HG03108 (cell line): ENCODE measurements at regions not wholly inside any gene's neighbourhood (a gene's known extent, or its start where the extent isn't known, plus 50 kb on each side); places are given as distances from the start of the nearest gene placed in this dataset.
"Not testable (repeated sequence)": the region's sequence is repeated elsewhere in the genome, so short reads cannot be mapped to it uniquely, and the experiment has no call there.

Experiments used
- ATAC-seq: cut with Tn5 transposase; IDR thresholded peaks from one replicate; pipeline ENCODE4 v1.9.1; 2021; ENCODE audit warnings: moderate library complexity; ENCODE audit not compliant: unreplicated experiment

DNA sequence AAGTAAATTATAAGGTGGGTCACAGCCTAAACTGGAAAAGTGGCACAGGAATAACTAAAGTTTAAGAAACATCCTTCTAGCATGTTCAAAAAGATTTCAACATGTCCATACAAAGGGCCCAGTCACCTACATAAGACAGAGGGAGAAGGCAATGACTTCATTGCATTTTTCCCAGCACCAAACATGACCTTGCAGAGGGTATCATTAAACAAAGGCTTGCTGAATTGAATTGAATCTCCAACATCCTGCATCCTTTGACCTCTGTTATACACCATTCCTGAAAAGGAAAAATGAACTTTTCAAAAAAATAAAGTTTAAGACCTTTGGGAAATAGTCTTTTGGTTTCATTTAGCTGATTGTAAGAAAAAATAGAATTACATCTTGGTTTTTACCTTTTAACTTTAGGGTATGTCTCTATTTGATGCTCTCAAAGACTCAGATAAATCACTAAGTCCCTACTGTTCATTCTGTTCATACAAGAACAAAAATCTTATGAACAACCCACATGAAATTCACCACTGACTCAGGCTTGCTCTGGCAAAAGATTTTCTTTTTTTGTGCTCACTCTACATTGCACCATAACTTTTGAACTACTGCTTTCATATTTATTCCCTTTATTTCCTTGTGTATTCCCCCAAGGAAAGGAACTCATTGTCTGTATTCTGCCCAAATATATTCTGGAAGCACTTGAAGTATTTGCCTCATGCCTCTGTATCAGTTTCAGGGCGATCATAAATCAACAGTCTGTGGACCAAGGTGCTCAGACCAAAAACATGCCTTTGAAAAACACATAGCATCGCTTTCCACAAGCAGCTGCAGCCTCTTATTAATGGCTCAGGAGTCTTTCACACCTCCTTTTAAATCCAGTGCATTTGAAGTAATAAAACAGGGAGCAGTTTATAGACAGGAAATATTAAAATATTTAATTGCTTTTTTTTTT lies 121.7 kb downstream of the DUSP6 start:
- ATAC-seq, result no peak

DNA sequence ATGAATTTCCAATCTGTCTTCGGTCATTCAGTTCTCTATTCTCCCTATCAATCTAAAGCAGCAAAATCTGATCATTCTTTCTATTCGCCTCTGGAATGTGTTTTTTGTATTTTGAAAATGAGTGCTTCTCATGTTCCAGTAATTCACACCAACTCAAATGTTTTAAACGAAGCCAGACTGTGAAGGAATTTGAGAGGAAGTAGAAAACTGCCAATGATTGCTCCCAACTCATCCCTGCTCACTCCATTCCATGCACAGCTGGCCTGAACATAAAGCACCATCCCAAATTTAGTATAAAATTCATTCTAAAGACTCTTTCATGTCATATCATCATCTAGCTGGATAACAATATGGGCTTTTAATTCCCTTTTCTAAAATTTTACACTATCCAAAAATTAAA lies 123.8 kb downstream of the DUSP6 start:
- ATAC-seq, result no peak

DNA sequence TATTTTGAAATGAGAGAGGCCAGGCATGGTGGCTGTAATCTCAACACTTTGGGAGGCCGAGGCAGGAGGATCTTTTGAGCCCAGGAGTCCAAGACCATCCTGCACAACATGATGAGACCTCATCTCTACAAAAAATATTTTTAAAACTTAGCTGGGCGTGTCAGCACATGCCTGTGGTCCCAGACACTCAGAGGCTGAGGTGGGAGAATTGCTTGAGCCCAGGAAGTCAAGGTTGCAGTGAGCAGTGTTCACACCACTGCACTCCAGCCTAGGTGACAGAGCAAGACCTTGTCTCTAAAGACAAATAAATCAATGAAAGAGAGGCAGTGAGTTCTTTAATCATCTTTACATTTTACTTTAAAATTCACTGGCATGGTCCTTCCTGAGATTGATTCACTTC lies 124.5 kb downstream of the DUSP6 start:
- ATAC-seq, result no peak

DNA sequence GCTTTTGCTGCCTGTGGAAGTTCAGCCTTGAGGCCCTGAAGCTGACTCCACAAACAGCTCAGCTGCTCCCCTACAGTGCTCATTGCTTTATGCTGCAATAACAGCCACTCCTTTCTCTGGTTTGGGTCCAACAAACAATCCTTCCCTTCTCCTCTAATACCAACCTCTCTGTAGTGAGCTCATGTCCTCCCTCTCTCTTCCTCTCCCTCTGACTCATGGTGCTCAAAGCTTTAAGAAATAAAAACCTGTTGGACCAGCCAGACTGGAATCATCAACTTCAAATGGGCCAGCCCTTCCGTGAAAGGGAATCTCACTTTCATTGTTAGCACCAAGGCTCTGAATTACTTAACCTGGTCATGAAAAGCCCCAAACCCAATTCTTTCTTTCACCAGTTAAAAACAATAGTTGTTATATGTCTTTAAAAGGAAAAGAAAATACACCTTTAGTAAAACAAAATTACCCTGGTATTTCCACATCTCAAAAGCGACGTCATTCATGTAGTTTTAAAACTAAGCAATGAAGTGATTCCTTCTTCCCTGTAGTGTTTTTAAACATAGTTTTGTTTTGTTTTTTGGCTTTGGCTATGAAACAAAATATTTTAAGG lies 126.4 kb downstream of the DUSP6 start:
- no peak for ATAC-seq

DNA sequence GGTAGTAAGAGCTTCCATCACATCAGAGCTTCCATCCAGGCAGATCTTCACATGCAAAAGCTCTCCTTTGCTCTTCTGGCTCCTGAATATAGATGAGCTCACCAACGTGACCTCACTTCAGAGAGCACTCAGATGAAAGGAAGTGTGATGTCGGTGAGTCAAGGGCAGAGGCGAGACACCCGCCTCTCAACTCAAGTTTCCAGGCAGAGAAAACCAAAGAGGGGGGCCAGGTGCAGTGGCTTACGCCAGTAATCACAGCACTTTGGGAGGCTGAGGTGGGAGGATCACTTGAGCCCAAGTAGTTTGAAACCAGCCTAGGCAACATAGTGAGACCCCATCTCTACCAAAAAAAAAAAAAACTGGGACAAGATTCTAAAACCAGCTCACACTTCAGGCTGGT lies 126.9 kb downstream of the DUSP6 start:
- ATAC-seq, result no peak

DNA sequence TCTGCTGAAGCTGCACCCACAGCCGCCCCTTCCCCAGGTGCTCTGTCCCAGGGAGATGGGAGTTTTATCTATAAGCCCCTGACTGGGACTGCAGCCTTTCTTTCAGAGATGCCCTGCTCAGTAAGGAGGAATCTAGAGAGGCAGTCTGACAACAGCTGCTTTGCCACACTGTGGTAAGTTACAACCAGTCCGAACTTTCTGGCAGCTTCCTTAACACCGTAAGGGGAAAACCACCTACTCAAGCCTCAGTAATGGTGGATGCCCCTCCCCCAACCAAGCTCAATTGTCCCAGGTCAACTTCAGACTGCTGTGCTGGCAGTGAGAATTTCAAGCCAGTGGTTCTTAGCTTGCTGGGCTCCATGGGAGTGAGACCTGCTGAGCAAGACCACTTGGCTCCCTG lies 129.7 kb downstream of the DUSP6 start:
- ATAC-seq, result not testable (repeated sequence)

DNA sequence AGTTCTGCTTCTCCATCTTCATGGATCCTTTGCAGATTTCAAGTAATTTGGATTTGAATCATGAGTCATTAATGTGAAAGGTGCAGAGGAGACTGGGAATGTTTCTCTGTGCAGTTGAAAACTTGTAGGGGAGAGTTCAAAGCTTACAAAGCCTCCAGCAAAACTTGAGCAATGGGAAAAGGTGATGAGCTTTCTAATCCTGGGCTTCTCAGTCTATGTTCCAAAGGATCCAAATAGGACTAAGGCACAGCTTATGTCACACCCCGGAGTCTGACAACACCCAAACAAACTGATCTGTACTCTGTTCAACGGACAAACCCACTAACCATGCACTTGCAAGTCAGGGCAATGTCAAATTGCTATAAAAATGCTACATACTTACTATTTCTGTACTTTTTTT lies 134.8 kb downstream of the DUSP6 start:
- ATAC-seq, result no peak

DNA sequence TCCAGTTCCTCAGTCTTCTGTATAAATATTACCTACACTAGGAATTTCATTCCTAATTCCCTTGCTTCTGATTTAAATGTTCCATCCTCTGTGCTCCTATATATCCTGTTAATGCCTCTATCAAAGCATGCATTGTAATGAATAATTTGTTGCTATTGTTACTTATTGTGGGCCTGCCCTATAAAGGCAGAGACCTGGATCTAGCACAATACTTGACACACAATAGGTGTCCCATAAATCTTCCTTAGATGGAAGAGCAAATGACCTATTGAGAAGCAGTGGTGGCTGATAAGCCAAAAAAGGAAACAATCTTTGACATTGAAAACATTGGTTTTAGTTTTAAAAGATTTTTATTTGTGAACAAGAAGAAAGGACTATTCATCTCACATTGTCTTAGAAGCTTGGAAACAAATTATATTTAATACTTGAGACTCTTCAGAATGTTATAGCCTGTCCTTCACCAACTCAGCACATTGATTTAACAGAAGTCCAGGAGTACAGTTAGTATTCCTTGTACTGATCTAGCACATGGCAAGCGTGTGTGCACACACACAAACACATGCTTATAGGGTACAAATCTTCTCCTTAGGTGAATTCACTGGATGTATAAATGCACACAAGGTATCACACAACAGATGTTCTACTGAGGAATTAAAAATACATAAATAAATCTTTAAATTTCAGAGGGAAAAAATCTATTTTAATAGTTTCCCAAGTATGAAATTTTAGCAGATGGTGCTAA lies 135.9 kb downstream of the DUSP6 start:
- ATAC-seq, result no peak

DNA sequence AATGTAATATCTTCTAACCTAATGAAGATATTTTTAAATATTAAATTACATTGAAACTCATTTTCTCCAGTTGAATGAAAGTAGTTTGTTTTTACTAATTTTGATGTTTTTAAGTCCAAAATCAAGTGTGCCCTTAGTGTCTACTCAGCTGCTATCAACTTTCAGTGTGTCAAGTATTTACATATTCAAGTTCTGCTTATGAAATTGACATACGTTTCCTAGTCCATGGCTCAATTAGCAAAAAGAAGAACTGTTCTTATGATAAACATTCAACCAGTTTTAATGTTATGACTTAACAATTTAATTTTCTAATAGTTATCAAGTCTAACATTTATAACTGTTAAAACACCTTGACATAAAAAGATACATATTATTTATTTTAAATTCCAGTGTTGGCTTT lies 137.1 kb downstream of the DUSP6 start:
- no peak for ATAC-seq

DNA sequence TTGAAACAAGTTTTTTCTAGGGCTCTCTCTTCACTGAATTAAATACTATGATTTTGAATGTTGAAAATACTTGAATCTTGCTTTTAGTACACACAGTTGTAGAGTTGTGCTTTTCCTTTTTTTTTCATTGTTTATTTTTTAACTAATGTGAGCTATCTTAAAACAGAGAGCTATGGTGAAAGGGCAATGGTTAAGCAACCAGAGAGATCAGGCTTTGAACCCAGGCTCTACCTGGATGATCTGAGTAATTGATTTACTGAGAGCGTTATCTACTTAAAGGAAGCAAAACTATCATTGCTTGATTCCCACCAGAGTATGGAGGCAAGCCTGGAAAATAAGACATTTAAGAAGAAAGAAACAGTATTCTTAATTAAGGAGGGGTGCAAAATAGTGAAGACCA lies 138.6 kb downstream of the DUSP6 start:
- ATAC-seq, result no peak

DNA sequence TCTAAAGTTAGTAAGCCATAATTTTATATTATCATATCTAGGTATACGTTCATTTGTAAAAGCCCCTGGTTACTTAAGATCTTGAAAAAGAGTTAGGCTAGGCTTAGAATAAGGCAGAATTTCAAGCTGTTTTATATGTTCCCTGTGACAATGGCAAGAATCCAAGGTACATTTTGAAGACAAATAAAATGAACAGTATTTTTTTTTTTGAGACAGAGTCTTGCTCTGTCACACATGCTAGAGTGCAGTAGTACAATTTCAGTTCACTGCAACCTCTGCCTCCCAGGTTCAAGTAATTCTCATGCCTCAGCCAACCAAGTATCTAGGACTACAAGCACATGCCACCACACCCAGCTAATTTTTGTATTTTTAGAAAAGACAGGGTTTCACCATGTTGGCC lies 139.2 kb downstream of the DUSP6 start:
- no peak for ATAC-seq

DNA sequence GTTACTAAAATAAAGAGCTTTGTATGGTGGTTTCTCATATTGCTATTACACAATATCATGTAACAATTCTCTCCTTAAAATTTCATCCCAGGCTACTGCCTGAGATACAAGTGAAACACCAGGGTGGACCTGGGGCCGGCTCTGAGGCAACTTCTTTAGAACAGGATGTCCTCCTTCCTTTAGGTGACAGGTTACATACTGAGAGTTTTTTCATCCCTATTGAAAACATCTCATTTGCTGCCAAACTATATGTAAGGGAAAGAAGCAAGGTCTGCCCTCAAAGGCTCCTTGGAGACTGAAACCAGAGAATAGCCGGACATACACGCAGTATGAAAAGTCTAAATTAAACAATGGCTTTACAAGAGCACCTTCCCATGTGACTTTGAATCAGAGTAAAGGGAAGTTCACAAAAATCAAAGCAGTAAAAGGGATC lies 139.9 kb downstream of the DUSP6 start:
- no peak for ATAC-seq

DNA sequence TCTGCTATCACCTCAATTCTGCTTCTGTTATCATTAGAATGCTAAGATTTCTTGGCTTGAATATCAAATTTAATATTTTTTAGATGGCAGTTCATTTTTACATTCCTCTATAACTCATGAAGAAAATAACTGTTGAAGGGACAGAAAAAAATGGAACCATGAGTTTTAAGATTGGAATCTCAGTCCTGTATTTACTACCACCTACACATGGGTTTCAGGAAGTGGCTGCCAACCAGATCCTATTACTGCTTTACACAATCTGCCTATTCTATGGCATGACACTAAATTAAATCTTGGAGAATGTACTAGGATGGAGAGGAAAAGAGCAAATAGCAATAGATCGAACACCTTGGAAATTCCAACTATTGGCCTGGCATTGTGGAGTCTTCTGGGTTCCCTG lies 140.8 kb downstream of the DUSP6 start:
- no peak for ATAC-seq

DNA sequence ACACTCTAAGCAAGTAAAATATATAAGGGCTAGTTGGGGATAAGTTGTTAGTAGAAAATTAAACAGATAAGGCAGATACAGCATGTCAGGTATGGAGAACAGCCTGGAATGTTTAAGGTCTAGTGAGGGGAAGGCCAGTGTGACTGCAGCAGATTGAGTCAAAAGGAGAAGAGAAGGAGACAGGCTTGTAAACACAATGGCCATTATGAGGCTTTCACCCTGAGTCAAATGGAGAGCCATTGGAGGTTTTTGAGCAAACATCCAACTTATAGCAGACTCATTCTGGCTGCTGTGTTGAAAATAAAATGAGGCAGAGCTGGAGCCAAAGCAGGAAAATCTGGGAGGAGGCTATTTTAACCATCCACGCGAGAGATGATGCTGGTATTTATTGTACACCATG lies 142.0 kb downstream of the DUSP6 start:
- ATAC-seq, result no peak

DNA sequence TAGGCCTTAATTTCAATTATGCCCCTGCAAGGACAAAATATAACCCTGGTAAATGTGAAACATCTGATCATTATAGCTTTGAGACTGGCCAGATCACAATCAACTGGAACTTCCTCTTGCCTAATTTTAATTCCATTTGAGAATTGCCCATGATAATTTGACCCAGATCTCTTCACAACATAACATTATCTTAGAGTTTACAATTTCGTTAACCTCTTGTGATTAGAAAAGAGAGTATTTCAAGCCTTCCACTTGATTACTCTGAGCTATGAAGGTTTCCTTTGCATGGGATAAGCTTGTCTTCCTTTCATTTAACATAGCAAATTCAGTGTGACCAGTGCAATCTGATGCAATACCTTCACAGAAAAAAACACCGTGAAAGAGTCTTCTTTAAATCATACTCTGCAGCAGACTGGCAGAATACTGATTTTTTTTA lies 143.6 kb downstream of the DUSP6 start:
- ATAC-seq, result no peak

DNA sequence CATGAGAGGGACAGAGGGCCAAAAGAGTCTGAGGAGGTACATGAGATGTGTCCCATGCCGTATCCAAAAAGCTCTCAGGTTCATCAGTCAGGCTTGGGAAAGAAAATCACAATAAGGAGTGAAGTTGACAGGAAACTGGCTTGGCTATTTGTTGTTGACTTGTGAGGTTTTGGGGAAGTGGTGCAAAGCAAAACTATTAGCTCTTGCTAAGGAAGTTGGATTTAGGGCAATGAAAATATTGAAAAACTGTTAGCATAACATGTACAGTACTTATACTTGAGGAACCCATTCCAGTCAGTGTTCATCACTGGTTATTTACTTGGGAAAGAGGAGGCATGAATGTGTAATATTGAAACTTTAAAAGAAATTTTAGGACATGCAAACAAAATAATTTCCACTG lies 145.9 kb downstream of the DUSP6 start:
- ATAC-seq, result no peak

DNA sequence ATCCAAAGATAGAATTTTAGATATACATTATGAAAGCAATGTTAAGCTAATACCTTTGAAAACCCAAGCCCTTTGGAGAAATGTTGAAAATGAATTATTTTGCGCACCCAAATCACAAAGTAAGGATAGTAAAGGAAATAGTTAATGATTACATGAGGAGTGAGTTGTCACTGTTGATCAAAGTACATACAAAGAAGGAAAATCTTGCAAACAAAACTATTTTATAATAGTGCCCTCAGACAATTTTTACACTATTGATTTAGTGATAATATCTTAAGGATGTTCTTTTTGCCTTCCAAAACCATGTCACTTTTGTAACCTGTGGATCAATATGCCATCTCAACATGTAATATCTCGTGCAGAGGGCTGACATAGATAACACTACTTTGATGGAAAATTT lies 146.8 kb downstream of the DUSP6 start:
- no peak for ATAC-seq

DNA sequence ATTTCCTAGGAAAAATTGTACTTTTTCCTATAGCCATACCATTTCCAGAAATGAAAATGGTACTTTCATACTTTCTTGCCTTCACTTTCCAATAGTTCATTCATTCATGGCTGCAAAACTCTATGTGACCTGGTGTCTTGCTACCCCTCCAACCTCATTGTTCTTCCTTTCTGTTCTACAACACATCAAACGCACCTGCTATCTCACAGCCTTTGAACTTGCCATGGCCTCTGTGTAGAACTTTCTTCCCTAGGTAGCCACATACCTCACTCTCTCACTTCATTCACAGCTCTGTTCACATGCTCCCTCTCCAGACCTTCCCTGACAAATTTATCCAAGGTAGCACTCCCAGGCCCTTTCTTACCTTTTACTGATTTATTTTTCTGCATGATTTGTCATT lies 149.2 kb downstream of the DUSP6 start:
- ATAC-seq, result no peak

DNA sequence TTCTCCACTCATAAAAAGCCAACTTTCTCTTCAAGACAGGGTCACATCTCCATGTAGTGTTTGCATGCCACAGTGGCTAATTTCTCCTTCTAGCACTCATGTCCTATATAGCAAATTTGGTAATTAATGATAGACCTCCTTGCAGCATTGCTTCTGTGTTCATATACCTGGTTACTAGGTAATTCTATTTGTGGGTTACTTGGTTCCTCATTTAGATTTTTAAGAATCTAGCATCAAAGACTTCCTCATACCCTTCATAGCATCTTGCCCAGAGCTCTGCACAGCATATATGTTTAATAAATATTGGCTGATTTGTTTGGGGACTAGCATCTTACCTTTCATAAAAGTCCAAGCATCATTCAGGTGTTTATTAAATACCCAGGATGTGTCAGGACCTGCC lies 152.1 kb downstream of the DUSP6 start:
- ATAC-seq, result no peak

DNA sequence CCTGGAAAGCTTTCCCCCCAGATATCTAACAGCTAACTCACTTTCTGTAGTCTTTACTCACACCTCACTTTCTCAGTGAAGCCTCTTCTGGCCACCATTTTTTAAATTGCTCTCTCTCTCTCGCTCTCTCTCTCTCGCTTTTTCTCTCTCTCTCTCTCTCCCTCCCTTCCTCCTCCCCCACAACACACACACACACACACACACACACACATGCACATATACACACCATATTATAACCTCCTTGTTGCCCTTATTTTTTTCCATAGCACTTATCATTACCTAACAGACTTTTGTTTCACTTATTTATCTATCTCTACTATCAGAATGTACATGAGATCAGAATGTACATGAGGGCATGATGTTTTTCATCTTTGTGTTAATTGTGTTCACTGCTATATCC lies 156.8 kb downstream of the DUSP6 start:
- no peak for ATAC-seq

DNA sequence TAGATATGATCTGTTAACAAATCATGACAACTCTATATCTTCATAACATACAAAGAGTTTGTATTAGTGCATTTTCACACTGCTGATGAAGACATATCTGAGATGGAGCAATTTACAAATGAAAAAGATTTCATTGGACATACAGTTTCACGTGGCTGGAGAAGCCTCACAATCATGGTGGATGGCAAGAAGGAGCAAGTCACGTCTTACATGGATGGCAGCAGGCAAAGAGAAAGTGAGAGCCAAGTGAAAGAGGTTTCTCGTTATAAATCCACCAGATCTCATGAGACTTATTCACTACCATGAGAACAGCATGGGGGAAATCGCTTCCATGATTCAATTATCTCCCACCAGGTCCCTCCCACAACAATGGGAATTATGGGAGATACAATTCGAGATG lies 157.6 kb downstream of the DUSP6 start:
- no peak for ATAC-seq

DNA sequence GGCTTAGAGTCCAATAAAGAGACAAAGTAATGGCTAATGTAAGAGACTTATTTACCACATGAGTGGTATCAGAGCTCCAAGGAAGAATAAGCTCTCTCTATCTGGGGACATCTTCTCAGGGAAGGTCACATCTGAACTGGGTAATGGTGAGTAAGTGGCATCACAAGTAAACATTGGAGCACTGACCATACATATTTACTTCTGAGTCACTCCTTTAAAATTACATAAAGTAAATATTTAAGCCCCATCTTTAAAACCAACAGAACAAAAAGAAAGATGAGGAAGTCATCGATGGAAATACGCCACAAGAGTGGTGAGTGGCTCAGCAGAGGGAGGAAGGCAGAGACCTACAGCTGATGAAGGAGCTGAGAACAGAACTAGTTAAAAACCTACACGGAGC lies 159.9 kb downstream of the DUSP6 start:
- ATAC-seq, result no peak
